Vagina (tissue), 2 donors: ENCODE measurements at regions not wholly inside any gene's neighbourhood (a gene's known extent, or its start where the extent isn't known, plus 50 kb on each side); places are given as distances from the start of the nearest gene placed in this dataset.

Source experiments
- DNase-seq, 2 donors: peaks; one replicate each; pipeline ENCODE4 v3.0.0-alpha.2; 2017; ENCODE audit errors: extremely low spot score in 2 of 2
- H3K27ac ChIP-seq: fragments of 200-600 bp; sonication (generic); one replicate; pipeline ENCODE4 v1.5.1; 2019
- H3K27me3 ChIP-seq: fragments of 200-600 bp; sonication (generic); one replicate; pipeline ENCODE4 v1.5.1; 2019
- H3K36me3 ChIP-seq, 2 donors: fragments of 200-600 bp; sonication (generic); one replicate each; pipeline ENCODE4 v1.5.1; 2017 to 2019
- H3K4me1 ChIP-seq: fragments of 200-600 bp; sonication (generic); one replicate; pipeline ENCODE4 v1.5.1; 2019
- H3K4me3 ChIP-seq, 2 donors: fragments of 200-600 bp; sonication (generic); 1 replicate in 1 of 2; 2 replicates in 1 of 2; pipeline ENCODE4 v1.5.1; 2016 to 2019
- H3K9me3 ChIP-seq: fragments of 200-600 bp; sonication (generic); one replicate; pipeline ENCODE4 v1.5.1; 2019
- CTCF ChIP-seq, 3 experiments: fragments of 450-650 bp in 2 of 3; fragments of 200-600 bp in 1 of 3; sonication (generic) in 1 of 3; IDR thresholded peaks; one replicate each; pipeline ENCODE4 v1.5.1; 2017 to 2019; ENCODE audit warnings: antibody characterized with exemption in 3 of 3, mild to moderate bottlenecking in 2 of 3, moderate library complexity in 2 of 3
- POLR2A ChIP-seq, 2 donors: fragments of 450-650 bp; IDR thresholded peaks; one replicate each; pipeline ENCODE4 v1.6.1; 2017; ENCODE audit warnings: antibody characterized with exemption in 2 of 2, mild to moderate bottlenecking in 2 of 2, moderate library complexity in 2 of 2
- POLR2AphosphoS5 ChIP-seq, 2 donors: sonication (generic); formaldehyde crosslinking; IDR thresholded peaks; one replicate each; pipeline ENCODE4 v1.9.0; 2017; ENCODE audit warnings: antibody characterized with exemption in 2 of 2, mild to moderate bottlenecking in 2 of 2, low read depth in 1 of 2; ENCODE audit not compliant: insufficient read depth in 1 of 2
- intact Hi-C: fragments of 100-400 bp; cut with DNase I; formaldehyde crosslinking; loops from one replicate; pipeline ENCODE4 v1.15.1; 2023

- H3K27me3 ChIP-seq = no peaks in the 10 kb centered on the region
- H3K4me1 ChIP-seq = peaks cover 18% of the 10 kb centered on the region
- no peaks in the 10 kb centered on the region for H3K9me3 ChIP-seq
- H3K4me3 ChIP-seq = no peak overlapping the region
- H3K27ac ChIP-seq = no peak overlapping the region
- no peaks in the 10 kb centered on the region for H3K36me3 ChIP-seq
- intact Hi-C loops = no loop called here
- DNase-seq = no peak
- no peak for TF ChIP-seq CTCF (IDR thresholded peaks at IDR 0.05)
- TF ChIP-seq POLR2AphosphoS5 (IDR thresholded peaks at IDR 0.05; ENCODE audit: insufficient read depth in 1 of 2, low read depth in 1 of 2) = no peak
- TF ChIP-seq POLR2A (IDR thresholded peaks at IDR 0.05) = no peak
Measured at GRCh38 chr13:40254394-40254793, 412.0 kb downstream of the FOXO1 start.

GRCh38 chr13:40255551-40255950, 410.9 kb downstream of the FOXO1 start:
- DNase-seq = no peak
- no peak for TF ChIP-seq POLR2AphosphoS5 (IDR thresholded peaks at IDR 0.05; ENCODE audit: insufficient read depth in 1 of 2, low read depth in 1 of 2)
- TF ChIP-seq POLR2A (IDR thresholded peaks at IDR 0.05) = no peak
- TF ChIP-seq CTCF (IDR thresholded peaks at IDR 0.05) = no peak
- peaks cover 18% of the 10 kb centered on the region for H3K4me1 ChIP-seq
- H3K9me3 ChIP-seq = no peaks in the 10 kb centered on the region
- intact Hi-C loops = no loop called here
- H3K36me3 ChIP-seq = no peaks in the 10 kb centered on the region
- H3K4me3 ChIP-seq = no peak overlapping the region
- H3K27ac ChIP-seq = no peak overlapping the region
- H3K27me3 ChIP-seq = no peaks in the 10 kb centered on the region

GRCh38 chr13:40259899-40260298, 406.5 kb downstream of the FOXO1 start:
- intact Hi-C loops = no loop called here
- H3K4me1 ChIP-seq = no peaks in the 10 kb centered on the region
- no peak for DNase-seq
- H3K4me3 ChIP-seq = no peak overlapping the region
- no peak for TF ChIP-seq POLR2A (IDR thresholded peaks at IDR 0.05)
- no peak for TF ChIP-seq CTCF (IDR thresholded peaks at IDR 0.05)
- TF ChIP-seq POLR2AphosphoS5 (IDR thresholded peaks at IDR 0.05; ENCODE audit: insufficient read depth in 1 of 2, low read depth in 1 of 2) = no peak
- no peaks in the 10 kb centered on the region for H3K27me3 ChIP-seq
- no peaks in the 10 kb centered on the region for H3K36me3 ChIP-seq
- no peaks in the 10 kb centered on the region for H3K9me3 ChIP-seq
- H3K27ac ChIP-seq = no peak overlapping the region

- intact Hi-C loops = no loop called here
- no peak for DNase-seq
- no peak for TF ChIP-seq POLR2AphosphoS5 (IDR thresholded peaks at IDR 0.05; ENCODE audit: insufficient read depth in 1 of 2, low read depth in 1 of 2)
- no peak for TF ChIP-seq POLR2A (IDR thresholded peaks at IDR 0.05)
- no peak for TF ChIP-seq CTCF (IDR thresholded peaks at IDR 0.05)
- Histone ChIP-seq H3K36me3 (no peaks in the 10 kb centered on the region), H3K27me3 (no peaks in the 10 kb centered on the region), H3K9me3 (no peaks in the 10 kb centered on the region), H3K4me1 (no peaks in the 10 kb centered on the region), H3K4me3 (no peak overlapping the region), H3K27ac (no peak overlapping the region)
Measured at GRCh38 chr13:40261336-40261735, 405.1 kb downstream of the FOXO1 start.

- Histone ChIP-seq H3K27ac (no peak overlapping the region), H3K36me3 (no peaks in the 10 kb centered on the region), H3K4me1 (no peaks in the 10 kb centered on the region), H3K4me3 (no peak overlapping the region), H3K27me3 (no peaks in the 10 kb centered on the region), H3K9me3 (no peaks in the 10 kb centered on the region)
- no peak for DNase-seq
- TF ChIP-seq POLR2A (IDR thresholded peaks at IDR 0.05) (no peak), POLR2AphosphoS5 (IDR thresholded peaks at IDR 0.05; ENCODE audit: insufficient read depth in 1 of 2, low read depth in 1 of 2) (no peak), CTCF (IDR thresholded peaks at IDR 0.05) (no peak)
- intact Hi-C loops = no loop called here
Measured at GRCh38 chr13:40261947-40262346, 404.5 kb downstream of the FOXO1 start.
